HG03558 (cell line): ENCODE measurements at regions not wholly inside any gene's neighbourhood (a gene's known extent, or its start where the extent isn't known, plus 50 kb on each side); places are given as distances from the start of the nearest gene placed in this dataset.

ENCODE experiments used
- ATAC-seq: cut with Tn5 transposase; IDR thresholded peaks from one replicate; pipeline ENCODE4 v1.9.1; 2021; ENCODE audit warnings: moderate number of reproducible peaks; ENCODE audit not compliant: unreplicated experiment; ENCODE audit errors: extremely low read depth

- no peak for ATAC-seq
Observed at GRCh38 chr10:33463011-33463410, 128.5 kb upstream of the NRP1 start.

GRCh38 chr10:33461295-33461640 lies 126.8 kb upstream of the NRP1 start:
- ATAC-seq, result no peak

GRCh38 chr10:33460505-33461294 lies 126.2 kb upstream of the NRP1 start:
- ATAC-seq, result no peak

DNA sequence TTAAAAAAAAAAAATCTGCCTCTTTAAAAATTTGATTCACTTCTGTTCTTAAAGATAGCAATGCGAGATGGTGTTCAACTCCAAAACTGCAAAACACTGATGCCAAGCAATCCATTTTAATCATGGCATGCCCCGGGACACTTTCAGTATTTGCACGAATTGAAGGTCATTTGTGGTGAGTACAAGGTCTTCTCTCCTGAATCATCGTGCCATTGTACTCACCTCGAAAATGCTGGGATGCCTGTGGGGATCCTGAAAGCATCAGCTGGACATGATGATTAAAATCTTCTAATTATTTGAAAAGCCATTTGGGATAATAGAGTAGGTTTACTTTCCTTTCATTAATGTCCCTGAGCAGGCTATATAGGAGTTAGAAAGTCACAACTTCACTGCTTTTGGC lies 125.1 kb upstream of the NRP1 start:
- no peak for ATAC-seq

- no peak for ATAC-seq
Observed at GRCh38 chr10:33455029-33455428, 120.6 kb upstream of the NRP1 start.

GRCh38 chr10:33454554-33454953 lies 120.1 kb upstream of the NRP1 start:
- no peak for ATAC-seq

GRCh38 chr10:33453081-33454025 lies 118.9 kb upstream of the NRP1 start:
- ATAC-seq, result no peak

DNA sequence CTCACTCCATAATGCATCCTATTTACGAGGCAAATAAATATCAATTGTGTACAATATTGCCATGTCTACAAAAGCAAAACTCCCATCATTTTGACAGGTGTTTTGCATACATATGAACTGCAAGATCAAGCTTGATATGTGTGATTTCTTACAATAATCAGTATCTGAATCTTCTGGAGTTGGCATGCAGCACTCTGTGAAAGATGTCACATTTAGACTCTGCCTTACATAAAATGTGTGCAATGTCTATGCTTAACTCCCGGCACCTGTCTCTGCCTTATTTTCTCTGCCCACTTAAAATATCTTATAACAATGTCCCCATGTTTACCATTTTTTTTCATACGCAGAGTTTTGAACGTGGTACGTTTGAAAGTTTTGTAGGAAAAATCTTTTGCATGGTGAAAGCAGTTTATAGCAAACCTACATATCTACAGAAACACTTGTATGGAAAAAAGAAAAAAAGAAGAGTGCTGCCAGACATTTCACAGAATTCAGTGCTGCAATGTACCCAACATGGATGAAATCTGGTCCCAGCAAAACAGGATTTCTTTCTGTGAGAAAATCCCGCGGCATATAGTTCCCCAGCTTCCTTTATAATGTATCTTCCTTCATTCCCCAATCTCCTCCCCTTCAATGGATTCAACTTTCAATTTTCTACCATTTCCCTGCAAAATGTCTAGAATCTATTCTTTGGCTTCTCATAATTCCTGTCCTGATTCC lies 114.1 kb upstream of the NRP1 start:
- ATAC-seq, result no peak

GRCh38 chr10:33441561-33441960 lies 107.1 kb upstream of the NRP1 start:
- ATAC-seq, result no peak

DNA sequence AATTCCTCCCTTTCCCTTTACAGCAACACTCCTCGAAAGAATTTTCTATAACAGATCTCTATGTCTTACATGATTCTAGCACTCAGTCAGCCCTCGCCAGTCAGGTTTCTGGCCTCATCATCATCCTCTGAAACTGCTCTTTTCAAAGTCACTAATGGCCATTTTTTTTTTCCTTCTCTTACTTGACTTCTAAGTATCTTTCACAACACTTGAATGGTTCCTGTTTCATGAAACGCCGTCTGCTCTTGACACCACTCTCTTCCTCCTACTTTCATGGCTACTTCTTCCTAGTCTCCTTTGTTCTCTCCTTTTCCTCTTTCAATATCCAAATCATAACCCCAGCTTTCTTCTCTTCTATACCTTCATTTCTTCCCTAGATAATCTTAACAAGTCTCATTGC lies 100.5 kb upstream of the NRP1 start:
- ATAC-seq, result no peak

DNA sequence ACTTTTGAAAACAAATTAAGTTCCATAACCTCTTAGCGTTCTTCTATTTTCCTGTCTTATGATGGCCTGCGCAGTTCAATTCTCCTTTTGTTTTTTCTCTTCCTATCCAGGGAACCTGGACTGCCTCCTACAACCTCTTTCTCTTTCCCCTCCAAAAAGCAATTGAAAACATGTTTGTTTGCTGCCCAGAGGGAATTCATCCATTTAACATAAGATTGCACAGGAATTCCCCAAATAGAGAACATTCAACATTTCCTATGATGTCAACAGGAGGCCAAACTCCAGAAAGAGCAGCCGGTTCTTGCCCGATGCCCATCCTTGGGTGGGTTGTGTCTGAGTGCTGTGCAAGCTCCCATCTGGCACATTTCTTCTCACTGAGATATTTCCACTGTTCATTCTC lies 94.2 kb upstream of the NRP1 start:
- no peak for ATAC-seq

DNA sequence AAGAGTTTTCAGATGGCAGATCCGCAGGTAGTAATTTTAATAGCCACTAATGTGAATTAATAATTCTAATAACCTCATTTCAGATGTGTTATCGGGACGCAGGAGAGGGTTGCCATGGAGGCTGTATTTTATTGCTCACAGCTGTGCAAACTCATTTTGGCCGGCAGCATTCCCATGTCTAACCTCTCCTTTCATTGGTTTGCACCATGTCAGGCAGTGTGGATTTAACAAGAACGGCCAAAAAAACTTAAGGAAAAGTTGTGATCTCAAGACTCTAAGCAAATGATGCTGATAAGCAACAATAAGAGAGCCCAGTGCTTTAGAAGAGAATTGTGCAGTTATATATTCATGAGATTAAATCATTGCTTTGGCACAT lies 88.7 kb upstream of the NRP1 start:
- ATAC-seq, result no peak

DNA sequence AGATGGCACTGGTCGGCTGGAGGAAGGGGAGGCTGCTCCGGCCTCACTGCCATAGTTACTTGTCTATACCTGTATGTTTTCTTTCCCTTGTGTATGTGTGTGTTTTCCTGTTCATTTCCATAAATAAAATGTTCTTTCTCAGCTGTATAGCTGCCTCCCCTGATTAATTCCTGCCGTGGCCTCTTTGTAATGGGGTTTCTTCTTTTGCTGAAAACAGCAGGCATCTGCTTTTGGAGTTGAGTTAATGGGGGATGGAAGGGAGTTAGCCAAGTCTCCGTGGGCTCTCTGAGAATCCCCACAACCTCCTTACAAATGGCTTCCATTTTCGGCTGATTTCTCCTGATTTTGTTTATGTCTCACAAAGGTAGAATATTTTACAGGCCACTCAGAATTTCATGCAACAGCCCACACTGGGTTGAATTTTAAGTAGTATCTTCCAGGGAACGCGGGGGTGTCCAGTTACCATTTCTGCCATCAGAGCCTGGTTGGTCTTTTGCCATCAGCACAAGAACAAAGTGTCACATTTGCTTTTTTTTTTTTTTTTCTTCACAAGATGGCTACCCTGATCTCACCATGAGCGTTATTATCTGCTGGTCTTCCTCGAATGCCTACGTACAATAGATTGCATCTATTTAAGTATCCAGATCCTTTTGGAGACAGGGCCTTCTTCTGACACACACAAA lies 88.1 kb upstream of the NRP1 start:
- no peak for ATAC-seq

DNA sequence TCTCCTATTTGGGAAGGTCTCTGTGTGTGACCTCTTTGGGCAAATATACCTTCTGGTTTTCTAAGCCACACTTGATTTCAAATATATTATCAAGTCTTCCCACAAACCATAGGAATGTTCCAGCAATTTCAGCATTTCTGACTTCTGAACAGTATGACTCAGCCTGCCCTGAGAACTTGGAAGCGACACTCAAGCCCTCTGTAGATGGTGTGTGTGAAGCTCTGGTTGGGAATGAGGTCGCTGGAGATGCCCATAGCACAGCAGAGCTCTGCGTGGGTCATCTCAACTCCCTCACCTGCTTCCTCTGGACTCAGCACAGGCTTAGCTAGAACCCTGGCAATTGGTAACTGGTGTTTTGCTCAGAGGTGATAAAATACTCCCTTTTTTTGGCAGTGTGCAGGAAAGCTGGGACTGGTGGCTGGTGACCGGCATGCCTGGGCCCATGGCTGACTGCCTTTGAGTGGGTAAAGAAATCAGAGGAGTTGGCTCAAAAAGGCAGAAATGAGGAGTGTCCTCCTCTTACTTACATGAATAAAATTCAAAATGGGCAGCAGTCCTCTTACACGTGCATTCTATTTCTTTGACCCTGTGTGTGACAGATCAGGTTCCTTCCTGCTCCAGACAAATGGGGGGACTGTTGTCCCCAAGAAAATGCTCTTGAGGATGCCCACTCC lies 87.5 kb upstream of the NRP1 start:
- no peak for ATAC-seq

DNA sequence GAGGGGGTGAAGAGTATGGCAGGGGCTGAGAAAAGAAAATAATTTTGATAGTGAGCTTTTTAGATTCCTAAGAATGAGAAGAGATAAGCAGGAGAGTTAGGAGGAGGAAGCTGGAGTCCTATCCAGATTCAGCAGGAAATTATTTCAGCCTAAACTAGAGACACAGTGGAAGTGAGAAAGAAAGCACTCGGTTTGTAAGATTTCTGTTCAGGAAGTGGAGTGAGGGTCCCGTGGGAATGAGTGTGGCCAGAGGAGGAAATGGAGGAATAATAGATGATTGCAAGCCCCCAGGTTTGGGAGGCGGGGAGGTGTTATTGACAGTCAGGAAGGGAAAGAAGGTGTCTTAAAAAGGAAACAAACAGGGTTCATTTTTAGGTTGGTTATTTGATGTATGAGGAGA lies 84.8 kb upstream of the NRP1 start:
- ATAC-seq, result no peak

- ATAC-seq, result no peak
Observed at GRCh38 chr10:33418301-33418700, 83.8 kb upstream of the NRP1 start.

- ATAC-seq, result no peak
Observed at GRCh38 chr10:33416691-33417090, 82.2 kb upstream of the NRP1 start.

- ATAC-seq, result no peak
Observed at GRCh38 chr10:33416209-33416608, 81.7 kb upstream of the NRP1 start.

GRCh38 chr10:33414841-33415240 lies 80.4 kb upstream of the NRP1 start:
- ATAC-seq, result no peak
